ENCODE measurements at regions not wholly inside any gene's neighbourhood (a gene's known extent, or its start where the extent isn't known, plus 50 kb on each side); places are given as distances from the start of the nearest gene placed in this dataset.

DNA sequence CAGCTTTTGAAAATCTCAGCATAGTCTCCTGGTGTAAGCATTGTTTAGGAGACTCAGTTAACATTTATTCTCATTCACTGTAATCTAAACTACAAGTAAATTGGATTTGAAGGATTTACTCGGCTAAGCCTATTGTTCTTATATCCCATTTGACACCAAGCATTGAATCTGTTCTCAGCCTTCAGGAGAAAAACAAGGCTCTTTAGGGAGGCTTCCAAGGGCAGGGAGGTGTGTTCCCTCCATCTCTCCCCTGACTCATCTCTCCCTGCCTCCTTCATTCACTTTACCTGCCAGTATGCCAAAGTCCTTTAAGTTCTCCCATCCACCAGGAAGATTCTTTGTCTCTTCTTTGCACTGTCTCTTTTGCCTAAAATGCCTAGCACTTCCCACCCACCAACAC lies 347.8 kb downstream of the MFSD1 start:
- TF ChIP-seq, protein P1, sequence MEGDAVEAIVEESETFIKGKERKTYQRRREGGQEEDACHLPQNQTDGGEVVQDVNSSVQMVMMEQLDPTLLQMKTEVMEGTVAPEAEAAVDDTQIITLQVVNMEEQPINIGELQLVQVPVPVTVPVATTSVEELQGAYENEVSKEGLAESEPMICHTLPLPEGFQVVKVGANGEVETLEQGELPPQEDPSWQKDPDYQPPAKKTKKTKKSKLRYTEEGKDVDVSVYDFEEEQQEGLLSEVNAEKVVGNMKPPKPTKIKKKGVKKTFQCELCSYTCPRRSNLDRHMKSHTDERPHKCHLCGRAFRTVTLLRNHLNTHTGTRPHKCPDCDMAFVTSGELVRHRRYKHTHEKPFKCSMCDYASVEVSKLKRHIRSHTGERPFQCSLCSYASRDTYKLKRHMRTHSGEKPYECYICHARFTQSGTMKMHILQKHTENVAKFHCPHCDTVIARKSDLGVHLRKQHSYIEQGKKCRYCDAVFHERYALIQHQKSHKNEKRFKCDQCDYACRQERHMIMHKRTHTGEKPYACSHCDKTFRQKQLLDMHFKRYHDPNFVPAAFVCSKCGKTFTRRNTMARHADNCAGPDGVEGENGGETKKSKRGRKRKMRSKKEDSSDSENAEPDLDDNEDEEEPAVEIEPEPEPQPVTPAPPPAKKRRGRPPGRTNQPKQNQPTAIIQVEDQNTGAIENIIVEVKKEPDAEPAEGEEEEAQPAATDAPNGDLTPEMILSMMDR (IDR thresholded peaks at IDR 0.05 in 8 of 11, conservative IDR thresholded peaks at IDR 0.05 in 3 of 11): no peak
- TF ChIP-seq POLR2AphosphoS5 (IDR thresholded peaks at IDR 0.05) (no peak), POLR2A (IDR thresholded peaks at IDR 0.05) (no peak)

Data from spleen (tissue), 7 donors.